ENCODE measurements at regions not wholly inside any gene's neighbourhood (a gene's known extent, or its start where the extent isn't known, plus 50 kb on each side); places are given as distances from the start of the nearest gene placed in this dataset.
"Not testable (repeated sequence)": the region's sequence is repeated elsewhere in the genome, so short reads cannot be mapped to it uniquely, and the experiment has no call there.

GRCh38 chr13:59076386-59076785 lies 1087.3 kb downstream of the DIAPH3 start:
- TF ChIP-seq, protein P1, sequence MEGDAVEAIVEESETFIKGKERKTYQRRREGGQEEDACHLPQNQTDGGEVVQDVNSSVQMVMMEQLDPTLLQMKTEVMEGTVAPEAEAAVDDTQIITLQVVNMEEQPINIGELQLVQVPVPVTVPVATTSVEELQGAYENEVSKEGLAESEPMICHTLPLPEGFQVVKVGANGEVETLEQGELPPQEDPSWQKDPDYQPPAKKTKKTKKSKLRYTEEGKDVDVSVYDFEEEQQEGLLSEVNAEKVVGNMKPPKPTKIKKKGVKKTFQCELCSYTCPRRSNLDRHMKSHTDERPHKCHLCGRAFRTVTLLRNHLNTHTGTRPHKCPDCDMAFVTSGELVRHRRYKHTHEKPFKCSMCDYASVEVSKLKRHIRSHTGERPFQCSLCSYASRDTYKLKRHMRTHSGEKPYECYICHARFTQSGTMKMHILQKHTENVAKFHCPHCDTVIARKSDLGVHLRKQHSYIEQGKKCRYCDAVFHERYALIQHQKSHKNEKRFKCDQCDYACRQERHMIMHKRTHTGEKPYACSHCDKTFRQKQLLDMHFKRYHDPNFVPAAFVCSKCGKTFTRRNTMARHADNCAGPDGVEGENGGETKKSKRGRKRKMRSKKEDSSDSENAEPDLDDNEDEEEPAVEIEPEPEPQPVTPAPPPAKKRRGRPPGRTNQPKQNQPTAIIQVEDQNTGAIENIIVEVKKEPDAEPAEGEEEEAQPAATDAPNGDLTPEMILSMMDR (IDR thresholded peaks at IDR 0.05): not testable (repeated sequence)
- TF ChIP-seq POLR2A (IDR thresholded peaks at IDR 0.05): not testable (repeated sequence)
